ENCODE measurements at regions not wholly inside any gene's neighbourhood (a gene's known extent, or its start where the extent isn't known, plus 50 kb on each side); places are given as distances from the start of the nearest gene placed in this dataset.
A peak's percentile ranks its signal among the peaks of the same experiment; 100 is the strongest.
"Not testable (repeated sequence)": the region's sequence is repeated elsewhere in the genome, so short reads cannot be mapped to it uniquely, and the experiment has no call there.

GRCh38 chr22:49361164-49361563 lies 466.5 kb downstream of the BRD1 start:
- no peak for DNase-seq

GRCh38 chr22:49360746-49361145 lies 466.9 kb downstream of the BRD1 start:
- no peak for DNase-seq

GRCh38 chr22:49359076-49359475 lies 468.6 kb downstream of the BRD1 start:
- no peak for DNase-seq

- no peak for DNase-seq
These were observed 469.8 kb downstream of the BRD1 start for GRCh38 chr22:49357661-49358440.

- DNase-seq = no peak
These were observed 471.2 kb downstream of the BRD1 start for GRCh38 chr22:49356428-49356827.

GRCh38 chr22:49355211-49355920 lies 472.3 kb downstream of the BRD1 start:
- no peak for DNase-seq

GRCh38 chr22:49354516-49355210 lies 473.0 kb downstream of the BRD1 start:
- DNase-seq = no peak

- DNase-seq = no peak
These were observed 474.4 kb downstream of the BRD1 start for GRCh38 chr22:49353235-49353634.

- DNase-seq = no peak
These were observed 475.1 kb downstream of the BRD1 start for GRCh38 chr22:49352361-49353169.

GRCh38 chr22:49351761-49352227 lies 475.9 kb downstream of the BRD1 start:
- no peak for DNase-seq

- peak; percentile 15 for DNase-seq
These were observed 477.1 kb downstream of the BRD1 start for GRCh38 chr22:49350441-49351121.

GRCh38 chr22:49349841-49350381 lies 477.8 kb downstream of the BRD1 start:
- no peak for DNase-seq

- DNase-seq = no peak
These were observed 478.4 kb downstream of the BRD1 start for GRCh38 chr22:49349181-49349835.

GRCh38 chr22:49348631-49349030 lies 479.0 kb downstream of the BRD1 start:
- DNase-seq = no peak

- no peak for DNase-seq
These were observed 480.3 kb downstream of the BRD1 start for GRCh38 chr22:49347376-49347775.

GRCh38 chr22:49345896-49346295 lies 481.8 kb downstream of the BRD1 start:
- DNase-seq = no peak

- DNase-seq = no peak
These were observed 483.0 kb downstream of the BRD1 start for GRCh38 chr22:49344656-49345055.

GRCh38 chr22:49344161-49344560 lies 483.5 kb downstream of the BRD1 start:
- DNase-seq = no peak

- no peak for DNase-seq
These were observed 487.3 kb downstream of the BRD1 start for GRCh38 chr22:49340406-49340805.

GRCh38 chr22:49336483-49336882 lies 491.2 kb downstream of the BRD1 start:
- not testable (repeated sequence) for DNase-seq

- no peak for DNase-seq
These were observed 492.7 kb downstream of the BRD1 start for GRCh38 chr22:49334976-49335375.

Measured in hematopoietic multipotent progenitor cell treated with erythropoietin and hydrocortisone succinate and interleukin-3 and kit ligand, for 6 days (in vitro differentiated cells).